ENCODE measurements at regions not wholly inside any gene's neighbourhood (a gene's known extent, or its start where the extent isn't known, plus 50 kb on each side); places are given as distances from the start of the nearest gene placed in this dataset.

DNA sequence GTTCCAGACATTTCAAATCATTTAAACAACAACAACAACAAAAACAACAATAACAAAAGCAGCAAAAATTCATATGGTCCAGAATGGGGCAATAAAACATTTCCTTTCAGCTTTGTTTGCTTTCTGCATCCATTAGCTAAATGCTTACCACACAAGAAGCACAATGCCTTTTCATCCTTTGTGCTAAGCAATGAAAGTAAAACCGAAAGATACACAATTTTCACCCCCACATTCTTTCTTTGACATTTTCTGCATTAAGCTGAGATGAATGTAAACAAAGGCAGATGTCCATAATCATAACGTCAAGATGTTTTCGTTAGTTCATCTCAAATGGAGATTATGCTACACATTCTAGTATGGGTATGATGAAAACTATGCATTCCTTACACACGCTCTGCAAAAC lies 568.5 kb downstream of the SLITRK6 start:
- TF ChIP-seq, protein P1, sequence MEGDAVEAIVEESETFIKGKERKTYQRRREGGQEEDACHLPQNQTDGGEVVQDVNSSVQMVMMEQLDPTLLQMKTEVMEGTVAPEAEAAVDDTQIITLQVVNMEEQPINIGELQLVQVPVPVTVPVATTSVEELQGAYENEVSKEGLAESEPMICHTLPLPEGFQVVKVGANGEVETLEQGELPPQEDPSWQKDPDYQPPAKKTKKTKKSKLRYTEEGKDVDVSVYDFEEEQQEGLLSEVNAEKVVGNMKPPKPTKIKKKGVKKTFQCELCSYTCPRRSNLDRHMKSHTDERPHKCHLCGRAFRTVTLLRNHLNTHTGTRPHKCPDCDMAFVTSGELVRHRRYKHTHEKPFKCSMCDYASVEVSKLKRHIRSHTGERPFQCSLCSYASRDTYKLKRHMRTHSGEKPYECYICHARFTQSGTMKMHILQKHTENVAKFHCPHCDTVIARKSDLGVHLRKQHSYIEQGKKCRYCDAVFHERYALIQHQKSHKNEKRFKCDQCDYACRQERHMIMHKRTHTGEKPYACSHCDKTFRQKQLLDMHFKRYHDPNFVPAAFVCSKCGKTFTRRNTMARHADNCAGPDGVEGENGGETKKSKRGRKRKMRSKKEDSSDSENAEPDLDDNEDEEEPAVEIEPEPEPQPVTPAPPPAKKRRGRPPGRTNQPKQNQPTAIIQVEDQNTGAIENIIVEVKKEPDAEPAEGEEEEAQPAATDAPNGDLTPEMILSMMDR (IDR thresholded peaks at IDR 0.05; ENCODE audit: borderline replicate concordance, extremely low read depth, low read length, poor library complexity, severe bottlenecking), result no peak
- no peak for TF ChIP-seq EZH2 (IDR thresholded peaks at IDR 0.05; ENCODE audit: borderline replicate concordance, low read depth, low read length, severe bottlenecking)
